Ovary (tissue), 3 donors: ENCODE measurements at regions not wholly inside any gene's neighbourhood (a gene's known extent, or its start where the extent isn't known, plus 50 kb on each side); places are given as distances from the start of the nearest gene placed in this dataset.

Experiments used
- EP300 ChIP-seq: sonication (generic); formaldehyde crosslinking; IDR thresholded peaks from one replicate; pipeline ENCODE4 v1.6.1; 2017; ENCODE audit warnings: antibody characterized with exemption
- TF ChIP-seq, protein P1 (sequence below), 3 donors: fragments of 450-650 bp in 2 of 3; fragments of 200-600 bp in 1 of 3; IDR thresholded peaks; one replicate each; pipeline versions ENCODE4 v1.5.1 to v1.8.0; 2016 to 2022; ENCODE audit warnings: antibody characterized with exemption in 3 of 3, mild to moderate bottlenecking in 1 of 3
- donor health status: DM: no; HTN: no; CAD: no.

GRCh38 chr2:235255693-235256092 lies 238.2 kb upstream of the AGAP1 start:
- TF ChIP-seq, protein P1, sequence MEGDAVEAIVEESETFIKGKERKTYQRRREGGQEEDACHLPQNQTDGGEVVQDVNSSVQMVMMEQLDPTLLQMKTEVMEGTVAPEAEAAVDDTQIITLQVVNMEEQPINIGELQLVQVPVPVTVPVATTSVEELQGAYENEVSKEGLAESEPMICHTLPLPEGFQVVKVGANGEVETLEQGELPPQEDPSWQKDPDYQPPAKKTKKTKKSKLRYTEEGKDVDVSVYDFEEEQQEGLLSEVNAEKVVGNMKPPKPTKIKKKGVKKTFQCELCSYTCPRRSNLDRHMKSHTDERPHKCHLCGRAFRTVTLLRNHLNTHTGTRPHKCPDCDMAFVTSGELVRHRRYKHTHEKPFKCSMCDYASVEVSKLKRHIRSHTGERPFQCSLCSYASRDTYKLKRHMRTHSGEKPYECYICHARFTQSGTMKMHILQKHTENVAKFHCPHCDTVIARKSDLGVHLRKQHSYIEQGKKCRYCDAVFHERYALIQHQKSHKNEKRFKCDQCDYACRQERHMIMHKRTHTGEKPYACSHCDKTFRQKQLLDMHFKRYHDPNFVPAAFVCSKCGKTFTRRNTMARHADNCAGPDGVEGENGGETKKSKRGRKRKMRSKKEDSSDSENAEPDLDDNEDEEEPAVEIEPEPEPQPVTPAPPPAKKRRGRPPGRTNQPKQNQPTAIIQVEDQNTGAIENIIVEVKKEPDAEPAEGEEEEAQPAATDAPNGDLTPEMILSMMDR (IDR thresholded peaks at IDR 0.05) = no peak
- no peak for TF ChIP-seq EP300
